ENCODE measurements at regions not wholly inside any gene's neighbourhood (a gene's known extent, or its start where the extent isn't known, plus 50 kb on each side); places are given as distances from the start of the nearest gene placed in this dataset.

- TF ChIP-seq CTCF (IDR thresholded peaks at IDR 0.05) (no peak), POLR2A (IDR thresholded peaks at IDR 0.05) (no peak)
Observed at GRCh38 chr5:117082977-117083376, 508.4 kb upstream of the SEMA6A start.

Measured in vagina (tissue), 2 donors.